ENCODE measurements at regions not wholly inside any gene's neighbourhood (a gene's known extent, or its start where the extent isn't known, plus 50 kb on each side); places are given as distances from the start of the nearest gene placed in this dataset.

DNA sequence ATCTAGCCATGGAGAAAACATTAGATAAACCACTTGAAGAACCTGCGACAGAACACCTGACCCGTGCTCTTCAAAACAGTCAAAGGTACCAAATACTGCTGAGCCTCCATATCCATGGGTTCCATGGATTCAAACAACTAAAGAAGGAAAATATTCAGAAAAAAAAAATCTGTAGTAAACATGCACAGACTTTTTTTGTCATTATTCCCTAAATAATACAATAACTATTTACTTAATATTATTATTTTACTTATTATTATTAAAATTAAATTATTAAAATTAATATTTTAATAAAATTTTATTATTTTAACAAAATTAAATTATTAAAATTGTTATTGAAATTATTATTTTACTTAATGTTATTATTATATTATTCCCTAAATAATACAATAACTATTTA is 101.0 kb upstream of the PDE1C start:
- intact Hi-C loops (cut with DNase I; ENCODE audit: low total_unique reads) = no loop called here
- no peaks in the 10 kb centered on the region for H3K27me3 ChIP-seq (replicated peaks in 1 of 7)
- TF ChIP-seq POLR2AphosphoS5 (IDR thresholded peaks at IDR 0.05) = no peak
- TF ChIP-seq, protein P1, sequence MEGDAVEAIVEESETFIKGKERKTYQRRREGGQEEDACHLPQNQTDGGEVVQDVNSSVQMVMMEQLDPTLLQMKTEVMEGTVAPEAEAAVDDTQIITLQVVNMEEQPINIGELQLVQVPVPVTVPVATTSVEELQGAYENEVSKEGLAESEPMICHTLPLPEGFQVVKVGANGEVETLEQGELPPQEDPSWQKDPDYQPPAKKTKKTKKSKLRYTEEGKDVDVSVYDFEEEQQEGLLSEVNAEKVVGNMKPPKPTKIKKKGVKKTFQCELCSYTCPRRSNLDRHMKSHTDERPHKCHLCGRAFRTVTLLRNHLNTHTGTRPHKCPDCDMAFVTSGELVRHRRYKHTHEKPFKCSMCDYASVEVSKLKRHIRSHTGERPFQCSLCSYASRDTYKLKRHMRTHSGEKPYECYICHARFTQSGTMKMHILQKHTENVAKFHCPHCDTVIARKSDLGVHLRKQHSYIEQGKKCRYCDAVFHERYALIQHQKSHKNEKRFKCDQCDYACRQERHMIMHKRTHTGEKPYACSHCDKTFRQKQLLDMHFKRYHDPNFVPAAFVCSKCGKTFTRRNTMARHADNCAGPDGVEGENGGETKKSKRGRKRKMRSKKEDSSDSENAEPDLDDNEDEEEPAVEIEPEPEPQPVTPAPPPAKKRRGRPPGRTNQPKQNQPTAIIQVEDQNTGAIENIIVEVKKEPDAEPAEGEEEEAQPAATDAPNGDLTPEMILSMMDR (IDR thresholded peaks at IDR 0.05 in 8 of 11, conservative IDR thresholded peaks at IDR 0.05 in 3 of 11) = no peak
- no peak for TF ChIP-seq POLR2A (IDR thresholded peaks at IDR 0.05)
- no peak for DNase-seq
- no peak overlapping the region for H3K27ac ChIP-seq
- no peaks in the 10 kb centered on the region for H3K36me3 ChIP-seq
- H3K9me3 ChIP-seq = no peaks in the 10 kb centered on the region
- no peaks in the 10 kb centered on the region for H3K4me1 ChIP-seq
- H3K4me3 ChIP-seq = no peak overlapping the region
- WGBS, 5 donors = 64 to 97% (median 90%) methylated on average over 2 of the region's 2 CpGs

DNA sequence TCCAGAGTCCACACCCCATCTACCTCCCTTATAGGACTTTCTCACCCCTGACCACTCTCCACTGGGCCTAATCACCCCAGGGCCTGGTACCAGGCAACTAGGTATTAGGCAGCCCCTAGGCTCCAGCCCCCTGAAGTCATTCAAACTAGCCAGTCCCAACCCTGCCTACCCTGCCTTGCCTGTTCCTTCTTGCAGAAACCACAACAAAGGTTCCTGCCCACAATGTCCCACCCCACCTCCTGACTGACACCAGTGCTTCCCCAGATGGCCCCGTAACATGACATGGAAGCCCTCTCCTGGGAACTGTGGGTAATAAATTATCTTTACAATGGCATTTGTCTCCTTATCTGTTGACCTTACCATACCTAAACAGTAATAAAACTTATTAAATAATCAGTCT is 100.6 kb upstream of the PDE1C start:
- H3K27ac ChIP-seq = no peak overlapping the region
- H3K4me3 ChIP-seq = no peak overlapping the region
- TF ChIP-seq POLR2A (IDR thresholded peaks at IDR 0.05) (no peak), POLR2AphosphoS5 (IDR thresholded peaks at IDR 0.05) (no peak)
- TF ChIP-seq, protein P1 (IDR thresholded peaks at IDR 0.05 in 8 of 11, conservative IDR thresholded peaks at IDR 0.05 in 3 of 11) = no peak
- intact Hi-C loops (cut with DNase I; ENCODE audit: low total_unique reads) = no loop called here
- no peaks in the 10 kb centered on the region for H3K4me1 ChIP-seq
- H3K36me3 ChIP-seq = no peaks in the 10 kb centered on the region
- no peaks in the 10 kb centered on the region for H3K27me3 ChIP-seq (replicated peaks in 1 of 7)
- WGBS, 5 donors = 47 to 70% (median 65%) methylated on average over 1 of the region's 1 CpG
- no peaks in the 10 kb centered on the region for H3K9me3 ChIP-seq
- DNase-seq = no peak

DNA sequence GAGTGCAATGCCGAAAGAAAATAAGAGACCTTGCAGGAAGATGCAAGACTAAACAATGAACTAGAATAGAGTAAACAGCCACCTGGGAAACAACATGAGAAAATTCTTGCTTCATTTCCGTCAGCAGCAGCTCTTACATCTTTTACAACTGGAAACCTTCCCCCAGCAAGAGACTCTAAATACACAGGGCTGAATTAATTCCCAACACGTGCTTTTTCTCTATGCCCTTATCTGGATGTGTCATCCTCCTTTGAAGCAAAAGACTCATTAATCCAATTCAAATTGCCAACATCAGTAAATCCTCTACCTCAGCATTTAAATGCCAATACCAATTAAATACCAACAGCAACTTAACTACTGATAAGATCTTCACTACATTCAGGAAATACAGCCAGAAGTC is 99.0 kb upstream of the PDE1C start:
- Histone ChIP-seq H3K27me3 (replicated peaks in 1 of 7) (no peaks in the 10 kb centered on the region), H3K4me3 (no peak overlapping the region), H3K36me3 (no peaks in the 10 kb centered on the region), H3K4me1 (no peaks in the 10 kb centered on the region), H3K27ac (no peak overlapping the region), H3K9me3 (no peaks in the 10 kb centered on the region)
- DNase-seq = no peak
- intact Hi-C loops (cut with DNase I; ENCODE audit: low total_unique reads) = no loop called here
- TF ChIP-seq, protein P1 (IDR thresholded peaks at IDR 0.05 in 8 of 11, conservative IDR thresholded peaks at IDR 0.05 in 3 of 11) = no peak
- no peak for TF ChIP-seq POLR2A (IDR thresholded peaks at IDR 0.05)
- TF ChIP-seq POLR2AphosphoS5 (IDR thresholded peaks at IDR 0.05) = no peak
- WGBS, 5 donors = 54 to 86% (median 66%) methylated on average over 3 of the region's 3 CpGs

DNA sequence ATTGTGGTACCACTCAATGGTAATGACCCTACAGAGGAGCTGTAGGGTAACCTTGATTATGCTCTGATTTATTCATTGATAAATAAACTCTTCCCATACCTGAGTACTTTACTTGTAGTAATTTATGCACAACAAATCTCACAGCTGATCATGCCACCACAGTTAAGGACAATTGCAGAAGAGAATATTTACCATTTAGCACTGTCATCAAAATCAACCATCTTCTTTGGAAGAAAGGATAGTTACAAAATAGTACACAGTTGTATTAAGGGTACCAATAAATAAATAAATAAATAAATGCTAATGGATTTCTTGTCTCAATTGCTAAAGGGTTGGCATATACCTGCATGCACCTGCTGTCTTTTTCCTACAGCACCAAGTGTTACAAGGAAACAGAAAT is 97.6 kb upstream of the PDE1C start:
- Histone ChIP-seq H3K4me3 (no peak overlapping the region), H3K27ac (no peak overlapping the region), H3K4me1 (no peaks in the 10 kb centered on the region), H3K36me3 (no peaks in the 10 kb centered on the region), H3K9me3 (no peaks in the 10 kb centered on the region), H3K27me3 (replicated peaks in 1 of 7) (no peaks in the 10 kb centered on the region)
- intact Hi-C loops (cut with DNase I; ENCODE audit: low total_unique reads) = no loop called here
- no peak for TF ChIP-seq POLR2A (IDR thresholded peaks at IDR 0.05)
- TF ChIP-seq, protein P1 (IDR thresholded peaks at IDR 0.05 in 8 of 11, conservative IDR thresholded peaks at IDR 0.05 in 3 of 11) = no peak
- no peak for TF ChIP-seq POLR2AphosphoS5 (IDR thresholded peaks at IDR 0.05)
- DNase-seq = no peak

All from spleen (tissue), 11 donors.